ENCODE measurements at regions not wholly inside any gene's neighbourhood (a gene's known extent, or its start where the extent isn't known, plus 50 kb on each side); places are given as distances from the start of the nearest gene placed in this dataset.

DNA sequence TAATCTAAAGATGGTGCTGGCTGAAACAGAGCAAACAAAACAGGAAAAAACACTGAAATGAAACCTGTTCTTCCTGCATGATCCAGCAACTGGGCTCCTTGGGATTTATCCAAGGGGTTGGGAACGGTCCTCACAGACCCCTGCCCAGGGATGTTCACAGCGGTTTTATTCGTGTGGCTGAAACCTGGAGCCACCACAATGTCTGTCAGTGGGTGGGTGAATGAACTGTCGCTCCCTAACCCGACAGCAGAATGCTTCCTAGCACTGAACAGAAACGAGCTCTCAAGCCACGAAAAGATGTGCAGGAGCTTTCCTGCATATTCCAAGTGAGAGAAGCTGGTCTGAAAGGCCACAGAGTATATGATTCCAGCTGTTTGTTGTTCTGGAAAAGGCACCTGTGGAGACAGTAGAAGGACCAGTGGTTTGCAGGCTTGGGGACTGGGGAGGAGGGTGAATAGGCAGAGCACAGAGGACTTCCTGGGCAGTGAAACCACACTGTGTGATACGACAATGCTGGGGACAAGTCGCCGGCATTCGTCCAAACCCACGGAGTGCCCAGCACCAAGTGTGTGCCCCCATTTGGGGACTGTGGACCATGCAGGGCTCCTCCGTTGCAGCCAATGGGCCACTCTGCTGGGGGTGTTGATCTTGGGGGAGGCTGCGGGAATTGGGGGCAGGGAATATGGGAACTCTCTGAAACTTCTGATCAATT lies 73.9 kb downstream of the TEX29 start:
- no peak for DNase-seq

DNA sequence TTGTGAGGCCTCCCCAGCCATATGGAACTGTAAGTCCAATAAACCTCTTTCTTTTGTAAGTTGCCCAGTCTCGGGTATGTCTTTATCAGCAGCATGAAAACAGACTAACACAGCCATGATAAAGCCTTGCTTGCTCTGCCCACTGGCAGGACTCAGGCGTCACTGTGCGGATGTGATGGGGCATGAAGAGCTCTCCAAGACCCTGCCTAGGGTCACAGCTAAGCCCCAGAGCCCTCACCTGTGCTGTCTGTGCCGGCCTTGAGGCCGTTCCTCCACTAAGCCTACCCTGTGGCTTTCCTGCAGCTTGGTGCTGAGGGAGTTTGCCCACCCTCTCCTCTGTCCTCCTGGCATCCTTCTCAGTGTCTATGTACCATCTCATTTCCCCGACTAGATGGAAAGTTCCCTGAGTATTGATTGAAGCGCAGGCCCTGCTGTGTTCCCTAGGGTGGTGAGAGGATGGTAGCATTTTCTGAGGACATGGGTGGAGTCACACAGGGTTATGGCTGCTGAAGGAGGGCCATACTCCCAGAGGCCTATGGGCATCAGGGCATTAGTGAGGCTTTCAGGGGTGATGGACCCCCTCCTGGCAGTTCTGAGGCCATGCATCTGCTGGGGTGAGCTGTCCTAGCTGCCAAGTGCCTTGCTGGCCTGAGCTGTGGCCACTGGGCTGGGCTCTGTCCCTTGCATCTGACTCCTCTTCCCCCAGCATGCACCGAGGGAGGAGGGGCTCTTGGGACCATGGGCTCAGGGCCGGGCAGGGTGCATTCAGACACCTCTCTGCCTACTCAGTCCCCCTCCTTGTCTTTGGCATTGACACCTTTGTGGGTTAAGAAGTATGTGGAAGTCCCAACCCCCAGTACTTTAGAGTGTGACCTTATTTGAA lies 75.3 kb downstream of the TEX29 start:
- no peak for DNase-seq

- no peak for DNase-seq
Measured at GRCh38 chr13:111396457-111396856, 76.0 kb downstream of the TEX29 start.

DNA sequence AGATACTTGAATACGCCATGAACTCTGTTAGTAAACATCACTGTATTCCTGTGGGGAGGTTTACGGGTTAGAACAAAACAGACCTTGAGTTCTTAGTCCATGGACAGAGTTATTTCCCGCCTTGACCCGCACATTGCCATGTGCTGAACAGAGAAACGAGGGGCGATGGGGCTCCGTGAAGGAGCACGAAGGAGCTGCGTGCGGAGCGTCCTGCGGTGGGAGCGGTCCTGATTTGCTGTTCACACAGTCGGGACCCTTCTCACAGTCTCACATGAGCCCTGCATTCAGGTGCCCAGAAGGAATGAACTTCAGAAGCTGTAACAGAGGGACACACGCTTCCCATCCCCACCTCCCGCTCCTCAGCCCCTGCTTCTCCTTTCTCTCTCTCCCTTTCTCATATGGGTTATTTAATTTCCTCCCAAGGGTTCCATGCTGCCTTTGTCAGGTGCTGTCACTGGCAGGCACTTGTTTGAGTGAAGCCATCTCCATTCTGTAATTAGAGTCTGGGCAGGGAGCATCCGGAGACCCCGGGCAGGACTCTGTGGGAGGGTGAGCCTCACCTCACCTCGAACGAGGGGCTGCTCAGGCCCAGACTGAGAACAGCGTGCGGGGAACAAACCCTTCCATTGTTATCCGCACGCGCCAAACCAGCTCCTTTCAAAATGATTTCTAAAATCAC lies 76.9 kb downstream of the TEX29 start:
- DNase-seq: no peak

DNA sequence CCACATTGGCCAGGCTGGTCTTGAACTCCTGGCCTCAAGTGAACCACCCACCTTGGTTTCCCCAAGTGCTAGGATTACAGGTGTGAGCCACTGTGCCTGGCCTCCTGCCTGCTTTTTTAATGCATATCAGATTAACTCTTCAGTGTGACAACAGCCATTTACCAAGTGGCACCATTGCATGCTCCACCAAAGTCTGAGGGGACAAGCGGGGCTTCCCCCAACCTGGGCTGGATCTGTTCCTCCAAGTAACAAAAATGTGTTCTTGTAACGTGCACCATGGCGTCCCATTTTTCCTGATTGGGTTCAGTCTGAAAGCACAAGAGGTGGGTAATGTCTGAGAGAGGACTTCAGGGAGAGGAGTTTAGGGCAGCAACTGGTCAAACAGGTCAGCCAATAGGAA lies 77.8 kb downstream of the TEX29 start:
- no peak for DNase-seq

DNA sequence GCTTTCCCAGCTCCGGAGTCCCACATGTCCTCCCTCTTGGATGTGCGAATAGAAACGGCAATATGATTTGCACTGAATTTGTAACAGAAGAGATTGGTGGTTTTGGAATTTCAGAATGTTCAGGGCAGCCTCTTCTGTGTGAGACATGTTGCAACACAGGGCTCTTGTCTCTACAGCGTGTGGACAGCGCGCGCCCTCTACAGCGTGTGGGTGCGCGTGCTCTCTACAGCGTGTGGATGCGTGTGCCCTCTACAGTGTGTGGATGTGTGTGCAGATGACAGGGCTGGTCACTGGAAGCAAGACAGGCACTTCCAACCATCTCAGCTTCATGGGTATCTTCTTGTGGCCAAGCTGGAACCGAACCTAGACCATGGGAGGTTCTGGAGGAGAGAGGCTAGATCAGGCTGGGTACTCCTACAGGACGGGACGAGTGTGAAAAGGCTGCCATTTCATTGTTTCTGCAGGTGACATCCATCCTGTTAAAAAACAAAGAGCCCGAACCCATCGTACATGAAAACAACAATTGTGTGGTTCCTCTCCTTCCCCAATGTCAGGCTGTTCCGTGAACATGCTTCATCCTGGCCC lies 78.4 kb downstream of the TEX29 start:
- no peak for DNase-seq

DNA sequence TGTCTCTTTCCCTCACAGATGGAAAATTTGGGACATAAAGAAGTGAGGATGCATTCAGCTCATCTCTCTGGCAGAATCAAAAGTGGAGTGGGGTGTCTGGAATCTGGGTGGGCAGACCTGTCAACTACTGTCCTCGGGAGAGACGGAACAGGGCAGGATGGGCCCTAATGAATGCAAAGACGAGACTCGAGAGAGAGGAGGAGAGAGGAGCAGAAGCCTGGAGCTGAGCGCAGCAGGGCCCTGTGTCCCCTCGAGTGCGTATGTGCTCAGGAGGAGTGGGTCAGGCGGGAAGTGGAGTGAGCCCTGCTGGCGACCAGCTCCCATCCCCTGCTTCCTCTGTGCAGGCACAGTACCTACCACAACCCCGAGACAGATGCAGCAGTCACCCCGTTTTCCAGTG lies 78.9 kb downstream of the TEX29 start:
- no peak for DNase-seq

- no peak for DNase-seq
Measured at GRCh38 chr13:111399776-111400538, 79.5 kb downstream of the TEX29 start.

- DNase-seq: no peak
Measured at GRCh38 chr13:111401151-111401550, 80.7 kb downstream of the TEX29 start.

DNA sequence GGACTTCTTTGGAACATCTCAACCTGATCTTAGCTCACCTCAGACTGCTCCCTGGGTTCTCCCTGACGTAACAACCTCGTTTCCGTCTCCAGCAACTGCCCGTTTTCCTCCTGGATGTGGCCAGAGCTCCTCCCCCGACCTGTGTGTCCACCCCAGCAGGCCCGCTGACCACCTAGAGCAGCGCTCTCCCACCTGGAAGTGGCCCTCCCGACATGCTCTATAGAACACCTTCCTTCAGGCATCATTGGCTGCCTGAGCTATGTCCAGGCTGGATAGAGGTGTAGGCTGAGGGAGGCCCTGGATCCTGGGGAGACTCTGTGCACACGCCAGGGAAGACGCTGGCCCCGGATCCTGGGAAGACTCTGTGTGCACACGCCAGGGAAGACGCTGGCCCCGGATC lies 81.3 kb downstream of the TEX29 start:
- no peak for DNase-seq

GRCh38 chr13:111402441-111402840 lies 82.0 kb downstream of the TEX29 start:
- DNase-seq: no peak

DNA sequence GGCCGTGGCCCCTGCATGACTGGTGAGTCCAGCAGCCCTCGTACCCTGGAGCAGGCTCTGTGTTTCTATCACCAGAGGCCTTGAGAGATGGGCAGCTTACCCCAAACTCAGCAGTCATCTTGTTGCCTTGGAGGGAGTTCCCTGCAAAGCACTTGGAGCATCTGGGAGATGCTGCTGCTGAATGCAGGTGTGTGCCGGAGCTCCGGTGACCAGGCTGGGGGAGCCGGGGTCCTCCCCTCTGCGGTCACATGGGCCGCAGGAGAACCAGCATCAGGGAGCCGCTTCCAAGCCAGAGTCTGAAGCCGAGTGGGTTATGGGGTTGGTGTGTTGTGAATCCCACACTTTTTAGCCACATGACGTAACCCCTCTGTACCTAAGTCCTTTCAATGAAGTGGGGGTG lies 82.8 kb downstream of the TEX29 start:
- DNase-seq: no peak

DNA sequence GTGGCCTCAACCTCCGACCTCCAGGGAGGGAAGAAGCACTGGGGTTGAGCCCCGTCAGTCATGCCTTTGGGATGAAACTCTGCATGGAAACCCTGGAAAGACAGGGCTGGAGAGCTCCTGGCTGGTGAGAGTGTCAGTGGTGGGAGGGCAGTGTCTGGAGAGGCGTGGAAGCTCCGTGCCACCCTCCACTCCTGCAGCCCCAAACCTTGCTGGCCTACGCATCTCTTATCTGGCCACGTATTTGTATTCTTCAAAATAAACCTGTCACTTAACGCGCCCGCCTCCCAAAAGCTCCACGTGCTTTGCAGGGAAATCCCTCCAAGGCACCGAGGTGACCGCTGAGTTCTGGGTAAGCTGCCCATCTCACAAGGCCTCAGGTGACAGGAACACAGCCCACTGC lies 84.3 kb downstream of the TEX29 start:
- DNase-seq: no peak

- DNase-seq: no peak
Measured at GRCh38 chr13:111406636-111407035, 86.2 kb downstream of the TEX29 start.

DNA sequence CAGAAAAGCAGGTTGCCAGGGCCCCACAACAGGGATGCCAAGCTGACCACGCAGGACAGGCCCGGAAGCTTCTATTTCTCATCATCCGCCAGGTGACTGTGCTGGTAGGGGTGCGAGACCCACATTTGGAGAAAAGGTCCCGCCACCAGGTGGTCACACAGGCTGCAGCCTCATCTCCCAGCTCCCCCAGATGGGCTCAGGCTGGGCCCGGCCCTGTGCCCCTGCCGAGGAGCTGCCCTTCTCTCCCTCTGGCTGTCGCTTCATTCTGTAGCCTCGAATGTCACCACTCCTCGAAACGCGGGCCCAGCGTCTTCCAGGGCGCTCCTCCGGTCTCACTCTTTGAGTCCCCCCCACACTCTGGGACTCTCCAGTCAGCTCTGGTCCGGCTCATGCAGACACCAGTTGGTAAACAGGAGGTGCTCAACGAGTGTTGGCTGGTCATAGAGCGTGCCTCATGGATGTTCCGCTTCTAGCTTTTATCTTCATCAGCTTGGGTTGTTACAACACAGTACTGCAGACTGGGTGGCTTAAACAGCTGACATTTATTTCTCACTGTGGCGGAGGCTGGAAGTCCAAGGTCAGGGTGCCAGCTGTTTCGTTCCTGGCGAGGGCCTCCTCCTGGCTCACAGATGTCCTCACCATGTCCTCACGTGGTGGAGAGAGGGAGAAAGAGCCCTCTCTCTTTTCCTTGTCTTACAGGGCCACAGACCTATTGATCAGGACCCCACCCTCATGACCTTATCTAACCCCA lies 87.1 kb downstream of the TEX29 start:
- DNase-seq: no peak

DNA sequence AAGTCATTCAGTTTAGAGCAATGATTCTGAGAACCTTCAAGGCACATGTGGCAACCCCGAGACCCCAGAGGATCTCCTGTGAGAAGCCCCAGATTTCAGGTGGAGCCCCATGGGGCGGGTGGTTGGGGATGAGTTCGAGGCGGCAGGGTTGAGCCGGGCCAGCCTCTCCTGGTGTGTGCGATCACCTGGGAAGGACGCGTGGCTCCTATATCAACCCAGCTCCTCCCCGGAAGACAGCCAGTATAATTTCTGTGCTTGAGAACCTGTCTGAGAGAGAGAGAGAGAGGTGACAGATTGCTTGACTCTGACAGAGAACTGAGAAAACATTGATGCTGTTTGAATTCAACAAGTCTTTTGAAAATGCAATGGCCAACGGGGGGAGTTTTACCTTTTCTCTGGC lies 89.0 kb downstream of the TEX29 start:
- no peak for DNase-seq

DNA sequence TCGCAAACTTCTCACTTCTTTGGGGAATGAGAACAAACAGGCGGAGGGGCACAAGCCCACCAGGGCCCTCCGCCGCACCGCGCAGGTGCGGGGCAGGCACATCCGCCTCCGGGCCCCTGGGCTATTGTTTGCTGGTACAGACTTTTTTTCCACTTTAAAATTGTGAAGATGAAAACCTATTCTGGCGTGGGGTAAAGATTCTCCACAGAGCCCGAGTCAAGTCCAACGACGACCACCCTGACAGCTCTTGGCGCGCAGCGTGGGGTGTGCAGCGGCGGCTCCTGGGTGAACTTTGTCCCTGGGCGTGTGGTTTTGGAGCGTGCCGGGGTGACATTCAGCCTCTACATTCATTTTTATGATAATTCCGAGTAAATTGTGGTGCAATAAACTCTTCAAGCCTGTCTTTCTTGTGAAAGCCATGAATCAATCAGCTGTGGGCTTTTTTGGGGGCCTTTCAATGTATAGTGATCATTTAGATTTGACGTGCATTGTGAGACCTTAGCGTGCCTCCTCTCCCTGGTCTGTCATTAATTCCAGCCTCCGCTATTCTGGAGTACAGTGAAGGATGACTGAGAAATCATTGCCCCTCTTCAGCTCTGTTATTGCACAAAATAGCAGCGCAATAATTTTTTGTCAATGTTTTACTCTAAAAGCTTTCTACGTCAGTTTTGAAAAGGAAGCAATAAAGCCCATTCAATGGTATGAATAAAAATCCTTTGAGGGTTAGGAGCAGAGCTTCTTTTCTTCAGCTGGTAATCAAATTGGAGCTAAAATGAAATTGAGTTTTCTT lies 90.0 kb downstream of the TEX29 start:
- no peak for DNase-seq

GRCh38 chr13:111411151-111411858 lies 90.9 kb downstream of the TEX29 start:
- DNase-seq: peak; percentile 60

DNA sequence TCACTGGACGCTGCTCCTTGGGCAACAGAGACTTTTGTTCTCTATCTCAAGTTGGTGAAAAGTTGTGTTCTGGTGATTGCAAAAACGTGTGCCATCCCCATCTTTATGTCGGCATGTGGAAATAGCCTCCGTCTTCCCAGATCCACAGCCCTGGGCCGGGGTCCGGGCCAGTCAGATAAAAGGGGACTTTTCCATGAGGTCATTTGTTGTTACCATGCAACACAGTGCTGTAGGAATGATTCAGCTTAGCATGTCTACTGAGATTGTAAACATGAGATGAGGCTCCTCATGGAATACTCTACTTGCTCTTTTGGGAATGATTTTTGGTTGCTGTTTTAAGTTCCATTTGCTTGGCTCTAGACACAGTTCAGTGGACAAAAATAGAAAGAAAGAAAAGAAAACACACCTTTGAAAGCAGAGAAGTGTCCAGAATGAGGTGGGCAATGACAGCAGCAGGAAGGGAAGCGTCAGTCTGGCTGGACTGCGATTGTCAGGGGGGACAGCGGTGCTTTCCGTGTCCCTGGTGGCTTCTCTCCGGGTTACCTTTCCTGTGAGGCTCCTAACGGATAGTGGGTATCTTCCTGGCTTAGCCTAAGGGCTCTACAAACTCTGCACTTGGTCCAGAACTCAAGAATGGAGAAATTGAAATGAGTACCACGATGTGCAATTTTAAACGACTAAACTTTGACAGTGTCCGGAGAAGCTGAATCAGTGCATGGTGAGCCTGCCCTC lies 91.6 kb downstream of the TEX29 start:
- no peak for DNase-seq
